Naive thymus-derived CD4-positive, alpha-beta T cell (primary cell): ENCODE measurements at regions not wholly inside any gene's neighbourhood (a gene's known extent, or its start where the extent isn't known, plus 50 kb on each side); places are given as distances from the start of the nearest gene placed in this dataset.

ENCODE experiments used
- ATAC-seq: fragments of 150-1000 bp; cut with Tn5 transposase; 2 replicates; pipeline ENCODE4 v1.10.0; 2021; ENCODE audit warnings: mild to moderate bottlenecking, moderate library complexity
- CTCF ChIA-PET: fragments of 350-600 bp; sonication (Branson Sonifier 250); formaldehyde crosslinking; loops from one replicate; lab custom pipeline; 2021; ENCODE audit warnings: antibody characterized with exemption; lab: Charles Lee
- POLR2A ChIA-PET: fragments of 350-600 bp; sonication (Branson Sonifier 250); formaldehyde crosslinking; loops from one replicate; lab custom pipeline; 2021; ENCODE audit warnings: antibody characterized with exemption, inconsistent platforms; lab: Charles Lee
- DNase-seq, 9 donors: peaks; one replicate each; pipeline versions ENCODE4 v3.0.0 to v3.0.0-alpha.2; 2020 to 2022; ENCODE audit warnings: mixed read lengths in 1 of 9
- H3K27ac ChIP-seq: one replicate; pipeline ENCODE4 v1.7.0; 2013; ENCODE audit warnings: mild to moderate bottlenecking, low read depth, low read length, moderate library complexity
- H3K27me3 ChIP-seq, 2 donors: one replicate each; pipeline ENCODE4 v1.7.0; 2013; ENCODE audit warnings: low read length in 2 of 2, mild to moderate bottlenecking in 2 of 2, moderate library complexity in 2 of 2; ENCODE audit not compliant: control insufficient read depth in 2 of 2, insufficient read depth in 2 of 2
- H3K36me3 ChIP-seq, 3 experiments: 1 replicate in 2 of 3; 2 replicates in 1 of 3; pipeline ENCODE4 v1.7.0; 2013; ENCODE audit warnings: low read length in 3 of 3, mild to moderate bottlenecking in 3 of 3, moderate library complexity in 1 of 3; ENCODE audit not compliant: insufficient read depth in 3 of 3, control insufficient read depth in 2 of 3
- H3K4me1 ChIP-seq, 2 donors: one replicate each; pipeline ENCODE4 v1.7.0; 2013; ENCODE audit warnings: low read length in 2 of 2, mild to moderate bottlenecking in 2 of 2, moderate library complexity in 1 of 2; ENCODE audit not compliant: control insufficient read depth in 2 of 2, insufficient read depth in 2 of 2
- H3K4me3 ChIP-seq: 2 replicates; pipeline ENCODE4 v1.7.0; 2013; ENCODE audit warnings: mild to moderate bottlenecking, low read length
- H3K9me3 ChIP-seq, 3 experiments: 1 replicate in 2 of 3; 2 replicates in 1 of 3; pipeline ENCODE4 v1.7.0; 2013; ENCODE audit warnings: low read length in 3 of 3; ENCODE audit not compliant: control insufficient read depth in 2 of 3
- H3K27ac Mint-ChIP-seq, 9 donors: one replicate each; pipeline ENCODE4 v1.8.0; 2020 to 2022; ENCODE audit warnings: mixed read lengths in 9 of 9, mild to moderate bottlenecking in 8 of 9, moderate library complexity in 5 of 9, inconsistent platforms in 2 of 9
- H3K27me3 Mint-ChIP-seq, 5 donors: one replicate each; pipeline ENCODE4 v1.8.0; 2021 to 2022; ENCODE audit warnings: mixed read lengths in 5 of 5, mild to moderate bottlenecking in 1 of 5
- H3K36me3 Mint-ChIP-seq, 5 donors: one replicate each; pipeline ENCODE4 v1.8.0; 2020 to 2022; ENCODE audit warnings: mixed read lengths in 5 of 5, mild to moderate bottlenecking in 3 of 5, inconsistent platforms in 1 of 5
- H3K4me1 Mint-ChIP-seq, 7 donors: one replicate each; pipeline ENCODE4 v1.8.0; 2020 to 2022; ENCODE audit warnings: mixed read lengths in 7 of 7, mild to moderate bottlenecking in 3 of 7, inconsistent platforms in 1 of 7
- H3K4me3 Mint-ChIP-seq, 10 donors: one replicate each; pipeline ENCODE4 v1.8.0; 2020 to 2022; ENCODE audit warnings: mild to moderate bottlenecking in 10 of 10, mixed read lengths in 10 of 10, moderate library complexity in 6 of 10, inconsistent platforms in 2 of 10
- H3K9me3 Mint-ChIP-seq, 11 donors: one replicate each; pipeline ENCODE4 v1.8.0; 2020 to 2022; ENCODE audit warnings: mixed read lengths in 11 of 11, mild to moderate bottlenecking in 4 of 11, inconsistent platforms in 1 of 11, moderate library complexity in 1 of 11
- intact Hi-C, 2 donors: fragments of 100-400 bp; cut with micrococcal nuclease; formaldehyde crosslinking; loops; one replicate each; pipeline ENCODE4 v1.15.1; 2023

GRCh38 chr9:79390077-79390698 lies 181.6 kb upstream of the TLE4 start:
- Histone ChIP-seq H3K9me3 (no peaks in the 10 kb centered on the region), H3K4me3 (no peak overlapping the region), H3K27ac (no peak overlapping the region), H3K4me1 (no peaks in the 10 kb centered on the region), H3K36me3 (no peaks in the 10 kb centered on the region), H3K27me3 (no peaks in the 10 kb centered on the region)
- intact Hi-C loops, result no loop called here
- no peak overlapping the region for H3K27ac Mint-ChIP-seq
- H3K4me1 Mint-ChIP-seq, result no peaks in the 10 kb centered on the region
- peaks cover 0 to 22% (median 13%) of the 10 kb centered on the region in 5 donors for H3K27me3 Mint-ChIP-seq
- no peak for DNase-seq
- H3K4me3 Mint-ChIP-seq, result no peak overlapping the region
- no peaks in the 10 kb centered on the region for H3K36me3 Mint-ChIP-seq
- ChIA-PET POLR2A (no interaction called here), CTCF (no interaction called here)
- peaks cover 0 to under 1% (median 0%) of the 10 kb centered on the region in 11 donors for H3K9me3 Mint-ChIP-seq
- ATAC-seq, result no peak

- DNase-seq (no peak), ATAC-seq (no peak)
- no peak overlapping the region for H3K27ac Mint-ChIP-seq
- Histone ChIP-seq H3K4me1 (no peaks in the 10 kb centered on the region), H3K9me3 (no peaks in the 10 kb centered on the region), H3K4me3 (no peak overlapping the region), H3K27ac (no peak overlapping the region), H3K36me3 (no peaks in the 10 kb centered on the region), H3K27me3 (no peaks in the 10 kb centered on the region)
- no peaks in the 10 kb centered on the region for H3K36me3 Mint-ChIP-seq
- no peaks in the 10 kb centered on the region for H3K4me1 Mint-ChIP-seq
- no peak overlapping the region for H3K4me3 Mint-ChIP-seq
- peaks cover 0 to 22% (median 11%) of the 10 kb centered on the region in 5 donors for H3K27me3 Mint-ChIP-seq
- CTCF ChIA-PET, result no interaction called here
- no peaks in the 10 kb centered on the region for H3K9me3 Mint-ChIP-seq
- POLR2A ChIA-PET, result no interaction called here
- intact Hi-C loops, result no loop called here
These were observed 180.7 kb upstream of the TLE4 start for GRCh38 chr9:79390781-79391770.

- no peak for ATAC-seq
- Histone ChIP-seq H3K4me1 (no peaks in the 10 kb centered on the region), H3K27ac (no peak overlapping the region), H3K9me3 (no peaks in the 10 kb centered on the region), H3K4me3 (no peak overlapping the region), H3K27me3 (no peaks in the 10 kb centered on the region), H3K36me3 (no peaks in the 10 kb centered on the region)
- DNase-seq, result no peak
- no peak overlapping the region for H3K4me3 Mint-ChIP-seq
- H3K9me3 Mint-ChIP-seq, result no peaks in the 10 kb centered on the region
- H3K27me3 Mint-ChIP-seq, result peaks cover 0 to 13% (median 6%) of the 10 kb centered on the region in 5 donors
- intact Hi-C loops, result no loop called here
- no peaks in the 10 kb centered on the region for H3K36me3 Mint-ChIP-seq
- CTCF ChIA-PET, result no interaction called here
- H3K27ac Mint-ChIP-seq, result no peak overlapping the region
- H3K4me1 Mint-ChIP-seq, result no peaks in the 10 kb centered on the region
- POLR2A ChIA-PET, result no interaction called here
These were observed 176.5 kb upstream of the TLE4 start for GRCh38 chr9:79395228-79395627.

- Mint-ChIP-seq H3K4me3 (no peak overlapping the region), H3K9me3 (no peaks in the 10 kb centered on the region), H3K36me3 (no peaks in the 10 kb centered on the region), H3K27me3 (peaks cover 0 to 7% (median 3%) of the 10 kb centered on the region in 5 donors), H3K27ac (no peak overlapping the region), H3K4me1 (no peaks in the 10 kb centered on the region)
- DNase-seq, result no peak
- no peaks in the 10 kb centered on the region for H3K36me3 ChIP-seq
- H3K4me1 ChIP-seq, result no peaks in the 10 kb centered on the region
- ATAC-seq, result no peak
- H3K9me3 ChIP-seq, result no peaks in the 10 kb centered on the region
- H3K4me3 ChIP-seq, result no peak overlapping the region
- ChIA-PET CTCF (no interaction called here), POLR2A (no interaction called here)
- intact Hi-C loops, result no loop called here
- no peaks in the 10 kb centered on the region for H3K27me3 ChIP-seq
- H3K27ac ChIP-seq, result no peak overlapping the region
These were observed 176.0 kb upstream of the TLE4 start for GRCh38 chr9:79395755-79396154.

DNA sequence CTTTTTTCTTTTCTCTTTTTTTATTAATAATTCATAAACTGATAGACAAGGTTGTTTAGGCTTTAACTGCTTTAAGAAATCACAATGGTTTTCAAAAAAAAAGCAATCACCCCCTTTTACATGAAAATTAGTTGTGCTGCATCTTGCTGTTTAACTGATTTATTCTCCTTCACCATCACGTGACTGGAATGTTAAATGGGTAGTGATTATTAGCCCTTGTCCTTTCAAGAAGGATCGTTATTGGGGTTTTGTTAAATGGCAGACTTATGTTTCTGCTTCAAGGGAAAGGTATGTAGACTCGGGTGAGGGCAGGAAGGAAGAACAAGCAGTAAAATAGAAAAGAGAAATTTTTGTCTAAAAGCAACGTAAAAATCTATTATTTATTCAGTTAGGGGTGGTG lies 175.6 kb upstream of the TLE4 start:
- DNase-seq (no peak), ATAC-seq (no peak)
- Mint-ChIP-seq H3K27me3 (peaks cover 0 to 4% (median 3%) of the 10 kb centered on the region in 5 donors), H3K9me3 (no peaks in the 10 kb centered on the region), H3K36me3 (no peaks in the 10 kb centered on the region), H3K4me3 (no peak overlapping the region), H3K27ac (no peak overlapping the region), H3K4me1 (no peaks in the 10 kb centered on the region)
- ChIA-PET CTCF (no interaction called here), POLR2A (no interaction called here)
- H3K4me1 ChIP-seq, result no peaks in the 10 kb centered on the region
- no peak overlapping the region for H3K4me3 ChIP-seq
- intact Hi-C loops, result no loop called here
- no peaks in the 10 kb centered on the region for H3K36me3 ChIP-seq
- no peak overlapping the region for H3K27ac ChIP-seq
- H3K9me3 ChIP-seq, result no peaks in the 10 kb centered on the region
- H3K27me3 ChIP-seq, result no peaks in the 10 kb centered on the region

DNA sequence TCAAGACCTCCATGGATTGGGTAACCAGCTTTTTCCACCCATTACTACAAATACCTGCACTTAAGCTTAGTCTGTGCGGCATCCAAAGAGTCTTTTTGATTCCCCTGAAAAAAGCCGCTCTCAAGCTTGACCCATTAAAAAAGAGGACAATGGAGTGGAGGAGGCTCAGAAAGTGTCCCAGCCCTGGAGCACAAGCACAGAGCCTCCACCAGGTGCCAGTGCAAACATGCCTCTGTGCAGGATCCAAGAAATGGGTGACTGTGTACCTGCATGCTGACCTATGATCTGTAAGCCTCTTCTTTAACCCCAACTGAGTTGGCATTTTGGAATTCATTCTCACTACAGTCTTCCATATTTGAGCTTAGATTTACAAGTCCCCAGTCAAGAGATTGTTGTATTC lies 168.3 kb upstream of the TLE4 start:
- H3K4me1 Mint-ChIP-seq, result no peaks in the 10 kb centered on the region
- DNase-seq, result peak in 3 of 9 donors; percentile 10 to 20 (median 14)
- H3K27ac ChIP-seq, result no peak overlapping the region
- H3K27me3 ChIP-seq, result no peaks in the 10 kb centered on the region
- no peaks in the 10 kb centered on the region for H3K4me1 ChIP-seq
- no peak overlapping the region for H3K4me3 ChIP-seq
- H3K9me3 ChIP-seq, result no peaks in the 10 kb centered on the region
- no peak for ATAC-seq
- CTCF ChIA-PET, result interaction anchor here (0.7 to 0.8 kb wide), 3 partner anchors 29 to 294 kb away, joined by 3 read pairs; no protein-coding TSS in a partner anchor
- peaks cover 0 to 5% (median 0%) of the 10 kb centered on the region in 5 donors for H3K27me3 Mint-ChIP-seq
- intact Hi-C loops, result loop anchor here in 1 of 2 donors (1.0 to 5.0 kb wide), 3 partner anchors 169 to 772 kb away; partner anchors contain the start of gene TLE4
- H3K4me3 Mint-ChIP-seq, result no peak overlapping the region
- no peaks in the 10 kb centered on the region for H3K9me3 Mint-ChIP-seq
- no peak overlapping the region for H3K27ac Mint-ChIP-seq
- no peaks in the 10 kb centered on the region for H3K36me3 ChIP-seq
- POLR2A ChIA-PET, result no interaction called here
- no peaks in the 10 kb centered on the region for H3K36me3 Mint-ChIP-seq
